HUES6 (cell line): ENCODE measurements at regions not wholly inside any gene's neighbourhood (a gene's known extent, or its start where the extent isn't known, plus 50 kb on each side); places are given as distances from the start of the nearest gene placed in this dataset.

ENCODE experiments used
- H3K27ac ChIP-seq: 2 replicates; pipeline ENCODE4 v1.7.0; 2013; ENCODE audit warnings: low read depth, mild to moderate bottlenecking, low read length, inconsistent platforms
- H3K27me3 ChIP-seq: 2 replicates; pipeline ENCODE4 v1.6.1; 2013; ENCODE audit warnings: low read length; ENCODE audit not compliant: control insufficient read depth, insufficient read depth
- H3K36me3 ChIP-seq: 2 replicates; pipeline ENCODE4 v1.6.1; 2013; ENCODE audit warnings: low read length; ENCODE audit not compliant: control insufficient read depth, insufficient read depth
- H3K4me1 ChIP-seq: 2 replicates; pipeline ENCODE4 v1.6.1; 2013; ENCODE audit warnings: low read length; ENCODE audit not compliant: control insufficient read depth, insufficient read depth
- H3K4me3 ChIP-seq: 2 replicates; pipeline ENCODE4 v1.5.1; 2013; ENCODE audit warnings: low read depth, low read length
- H3K9ac ChIP-seq: one replicate; pipeline ENCODE4 v1.6.1; 2013; ENCODE audit warnings: mild to moderate bottlenecking, low read length
- H3K9me3 ChIP-seq: 2 replicates; pipeline ENCODE4 v1.6.1; 2013; ENCODE audit warnings: low read depth, low read length; ENCODE audit not compliant: control insufficient read depth, insufficient read depth

- Histone ChIP-seq H3K27me3 (no peaks in the 10 kb centered on the region), H3K4me1 (no peaks in the 10 kb centered on the region), H3K9ac (no peak overlapping the region), H3K36me3 (no peaks in the 10 kb centered on the region), H3K4me3 (no peak overlapping the region), H3K9me3 (no peaks in the 10 kb centered on the region), H3K27ac (no peak overlapping the region)
These were observed 218.0 kb downstream of the IRS2 start for GRCh38 chr13:109568339-109568818.

GRCh38 chr13:109567315-109567714 lies 219.1 kb downstream of the IRS2 start:
- Histone ChIP-seq H3K4me1 (no peaks in the 10 kb centered on the region), H3K4me3 (no peak overlapping the region), H3K36me3 (no peaks in the 10 kb centered on the region), H3K27ac (no peak overlapping the region), H3K27me3 (no peaks in the 10 kb centered on the region), H3K9ac (no peak overlapping the region), H3K9me3 (no peaks in the 10 kb centered on the region)

GRCh38 chr13:109565877-109566276 lies 220.5 kb downstream of the IRS2 start:
- Histone ChIP-seq H3K9ac (no peak overlapping the region), H3K36me3 (no peaks in the 10 kb centered on the region), H3K9me3 (no peaks in the 10 kb centered on the region), H3K27ac (no peak overlapping the region), H3K4me1 (no peaks in the 10 kb centered on the region), H3K27me3 (no peaks in the 10 kb centered on the region), H3K4me3 (no peak overlapping the region)

GRCh38 chr13:109548374-109548773 lies 238.0 kb downstream of the IRS2 start:
- Histone ChIP-seq H3K27me3 (no peaks in the 10 kb centered on the region), H3K9me3 (no peaks in the 10 kb centered on the region), H3K36me3 (no peaks in the 10 kb centered on the region), H3K9ac (no peak overlapping the region), H3K4me3 (no peak overlapping the region), H3K4me1 (peaks cover 13% of the 10 kb centered on the region), H3K27ac (no peak overlapping the region)

- no peak overlapping the region for H3K9ac ChIP-seq
- peaks cover 13% of the 10 kb centered on the region for H3K4me1 ChIP-seq
- no peak overlapping the region for H3K27ac ChIP-seq
- no peaks in the 10 kb centered on the region for H3K9me3 ChIP-seq
- H3K36me3 ChIP-seq, result no peaks in the 10 kb centered on the region
- H3K27me3 ChIP-seq, result no peaks in the 10 kb centered on the region
- H3K4me3 ChIP-seq, result no peak overlapping the region
These were observed 238.4 kb downstream of the IRS2 start for GRCh38 chr13:109547942-109548341.

- Histone ChIP-seq H3K9me3 (no peaks in the 10 kb centered on the region), H3K4me1 (peaks cover 13% of the 10 kb centered on the region), H3K9ac (no peak overlapping the region), H3K4me3 (no peak overlapping the region), H3K27ac (no peak overlapping the region), H3K36me3 (no peaks in the 10 kb centered on the region), H3K27me3 (no peaks in the 10 kb centered on the region)
These were observed 240.5 kb downstream of the IRS2 start for GRCh38 chr13:109545931-109546330.

- no peaks in the 10 kb centered on the region for H3K27me3 ChIP-seq
- no peak overlapping the region for H3K4me3 ChIP-seq
- peaks cover 8% of the 10 kb centered on the region for H3K4me1 ChIP-seq
- no peaks in the 10 kb centered on the region for H3K9me3 ChIP-seq
- H3K36me3 ChIP-seq, result no peaks in the 10 kb centered on the region
- H3K27ac ChIP-seq, result no peak overlapping the region
- H3K9ac ChIP-seq, result no peak overlapping the region
These were observed 245.3 kb downstream of the IRS2 start for GRCh38 chr13:109541081-109541480.

- no peaks in the 10 kb centered on the region for H3K9me3 ChIP-seq
- no peak overlapping the region for H3K27ac ChIP-seq
- no peaks in the 10 kb centered on the region for H3K4me1 ChIP-seq
- no peak overlapping the region for H3K4me3 ChIP-seq
- H3K36me3 ChIP-seq, result no peaks in the 10 kb centered on the region
- no peaks in the 10 kb centered on the region for H3K27me3 ChIP-seq
- no peak overlapping the region for H3K9ac ChIP-seq
These were observed 248.8 kb downstream of the IRS2 start for GRCh38 chr13:109537584-109537983.

- Histone ChIP-seq H3K27me3 (no peaks in the 10 kb centered on the region), H3K9me3 (no peaks in the 10 kb centered on the region), H3K36me3 (no peaks in the 10 kb centered on the region), H3K4me3 (no peak overlapping the region), H3K9ac (no peak overlapping the region), H3K4me1 (no peaks in the 10 kb centered on the region), H3K27ac (no peak overlapping the region)
These were observed 253.0 kb downstream of the IRS2 start for GRCh38 chr13:109533350-109533749.

GRCh38 chr13:109529964-109530363 lies 256.4 kb downstream of the IRS2 start:
- H3K4me1 ChIP-seq, result no peaks in the 10 kb centered on the region
- H3K27me3 ChIP-seq, result no peaks in the 10 kb centered on the region
- H3K4me3 ChIP-seq, result no peak overlapping the region
- H3K36me3 ChIP-seq, result no peaks in the 10 kb centered on the region
- no peaks in the 10 kb centered on the region for H3K9me3 ChIP-seq
- H3K9ac ChIP-seq, result no peak overlapping the region
- no peak overlapping the region for H3K27ac ChIP-seq

- H3K27me3 ChIP-seq, result no peaks in the 10 kb centered on the region
- H3K9me3 ChIP-seq, result no peaks in the 10 kb centered on the region
- no peaks in the 10 kb centered on the region for H3K36me3 ChIP-seq
- no peak overlapping the region for H3K9ac ChIP-seq
- no peak overlapping the region for H3K4me3 ChIP-seq
- H3K27ac ChIP-seq, result no peak overlapping the region
- H3K4me1 ChIP-seq, result no peaks in the 10 kb centered on the region
These were observed 264.7 kb downstream of the IRS2 start for GRCh38 chr13:109521719-109522118.

- no peaks in the 10 kb centered on the region for H3K27me3 ChIP-seq
These were observed 268.9 kb downstream of the IRS2 start for GRCh38 chr13:109517517-109517916.

More at GRCh38 chr13:109517517-109517916, 268.9 kb downstream of the IRS2 start:
- Histone ChIP-seq H3K9me3 (no peaks in the 10 kb centered on the region), H3K27ac (no peak overlapping the region), H3K4me1 (no peaks in the 10 kb centered on the region), H3K36me3 (no peaks in the 10 kb centered on the region), H3K9ac (no peak overlapping the region), H3K4me3 (no peak overlapping the region)
